Embryonic facial prominence (tissue), 1 donor: ENCODE measurements at regions not wholly inside any gene's neighbourhood (a gene's known extent, or its start where the extent isn't known, plus 50 kb on each side); places are given as distances from the start of the nearest gene placed in this dataset.
"Not testable (repeated sequence)": the region's sequence is repeated elsewhere in the genome, so short reads cannot be mapped to it uniquely, and the experiment has no call there.

ENCODE experiments used
- DNase-seq: peaks from one replicate; pipeline ENCODE4 v3.0.0-alpha.2; 2016; ENCODE audit errors: extremely low spot score

DNA sequence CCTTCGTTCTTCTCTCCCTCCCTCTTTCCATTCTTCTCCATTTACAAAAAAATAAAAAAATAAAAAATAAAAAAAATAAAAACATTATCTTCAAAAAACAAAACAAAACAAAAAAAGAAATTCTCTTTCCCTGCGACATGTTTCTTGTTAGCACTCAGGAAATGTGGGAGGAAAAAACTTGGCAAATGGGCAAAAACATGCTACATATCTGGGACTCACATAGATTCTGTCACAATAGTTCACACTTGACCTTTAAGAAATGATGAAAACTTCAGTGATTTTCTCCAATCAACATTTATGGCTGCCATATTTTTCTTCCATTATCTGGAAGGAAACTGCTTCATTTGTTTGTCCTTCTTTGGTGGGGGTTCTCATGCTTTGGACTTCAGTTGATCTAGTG is 109.3 kb downstream of the PRKAB2 start:
- no peak for DNase-seq

DNA sequence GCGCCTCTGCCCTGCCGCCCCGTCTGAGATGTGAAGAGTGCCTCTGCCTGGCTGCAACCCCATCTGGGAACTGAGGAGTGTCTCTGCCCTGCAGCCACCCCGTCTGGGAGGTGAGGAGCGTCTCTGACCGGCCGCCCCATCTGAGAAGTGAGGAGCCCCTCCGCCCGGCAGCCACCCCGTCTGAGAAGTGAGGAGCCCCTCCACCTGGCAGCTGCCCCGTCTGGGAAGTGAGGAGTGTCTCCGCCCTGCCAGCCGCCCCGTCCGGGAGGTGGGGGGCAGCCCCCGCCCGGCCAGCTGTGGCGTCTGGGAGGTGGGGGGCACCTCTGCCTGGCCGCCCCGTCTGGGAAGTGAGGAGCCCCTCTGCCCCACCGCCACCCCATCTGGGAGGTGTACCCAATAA is 110.4 kb downstream of the PRKAB2 start:
- DNase-seq = not testable (repeated sequence)

DNA sequence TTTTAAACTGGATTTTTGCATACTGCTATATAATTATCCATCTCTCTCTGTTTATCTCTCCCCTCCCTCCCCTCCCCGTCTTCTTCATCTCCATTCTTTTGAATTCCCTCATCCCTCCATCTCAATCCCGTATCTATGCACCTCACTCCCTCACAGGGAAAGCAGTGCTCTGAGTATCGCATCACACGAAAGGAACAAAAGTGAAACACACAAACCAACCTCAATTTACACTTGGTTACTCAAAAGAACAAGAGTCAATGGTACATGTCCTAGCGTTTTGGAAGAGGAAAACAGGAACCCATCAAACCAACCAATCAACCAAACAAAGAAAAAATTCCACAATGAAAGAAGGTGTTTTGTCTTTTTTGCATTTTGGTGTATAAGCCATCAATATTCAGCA is 115.1 kb downstream of the NBPF12 start:
- no peak for DNase-seq

DNA sequence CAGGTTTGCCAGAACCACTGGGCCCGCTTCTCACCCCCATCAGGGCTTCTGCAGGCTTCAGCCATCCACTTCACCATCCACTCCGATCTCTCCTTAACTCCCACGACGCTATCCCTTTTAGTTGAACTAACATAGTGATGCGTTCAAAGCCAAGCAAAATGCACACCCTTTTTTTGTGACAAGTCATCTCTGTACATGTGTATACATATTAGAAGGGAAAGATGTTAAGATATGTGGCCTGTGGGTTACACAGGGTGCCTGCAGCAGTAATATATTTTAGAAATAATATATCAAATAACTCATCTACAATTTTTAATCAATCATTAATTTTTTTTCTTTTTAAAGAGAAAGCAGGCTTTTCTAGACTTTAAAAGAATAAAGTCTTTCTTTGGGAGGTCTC is 114.6 kb downstream of the NBPF12 start:
- DNase-seq = no peak

DNA sequence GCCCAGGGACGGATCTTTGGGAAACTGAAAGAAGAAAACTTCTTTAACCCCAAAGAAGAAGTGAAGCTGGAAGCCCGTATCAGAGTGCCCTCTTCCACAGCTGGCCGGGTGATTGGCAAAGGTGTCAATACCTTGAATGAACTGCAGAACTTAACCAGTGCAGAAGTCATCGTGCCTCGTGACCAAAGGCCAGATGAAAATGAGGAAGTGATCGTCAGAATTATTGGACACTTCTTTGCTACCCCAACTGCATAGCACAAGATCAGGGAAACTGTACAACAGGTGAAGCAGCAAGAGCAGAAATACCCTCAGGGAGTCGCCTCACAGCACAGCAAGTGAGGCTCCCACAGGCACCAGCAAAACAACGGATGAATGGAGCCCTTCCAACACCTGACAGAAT is 114.0 kb downstream of the NBPF12 start:
- no peak for DNase-seq

DNA sequence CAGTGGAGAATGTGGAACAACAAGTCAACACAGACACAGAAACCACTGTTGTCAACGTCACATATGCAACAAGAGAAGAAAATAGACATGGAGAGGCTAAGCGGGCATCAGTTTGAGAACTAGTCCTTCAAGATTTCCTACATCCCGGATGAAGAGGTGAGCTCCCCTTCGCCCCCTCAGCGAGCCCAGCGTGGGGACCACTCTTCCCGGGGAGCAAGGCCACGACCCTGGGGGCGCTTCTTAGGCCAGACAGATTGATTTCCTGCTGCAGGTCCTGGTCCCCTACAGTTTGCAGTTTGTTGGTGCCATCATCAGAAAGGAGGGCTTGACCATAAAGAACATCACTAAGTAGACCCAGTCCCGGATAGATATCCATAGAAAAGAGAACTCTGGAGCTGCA is 113.0 kb downstream of the NBPF12 start:
- DNase-seq = no peak

DNA sequence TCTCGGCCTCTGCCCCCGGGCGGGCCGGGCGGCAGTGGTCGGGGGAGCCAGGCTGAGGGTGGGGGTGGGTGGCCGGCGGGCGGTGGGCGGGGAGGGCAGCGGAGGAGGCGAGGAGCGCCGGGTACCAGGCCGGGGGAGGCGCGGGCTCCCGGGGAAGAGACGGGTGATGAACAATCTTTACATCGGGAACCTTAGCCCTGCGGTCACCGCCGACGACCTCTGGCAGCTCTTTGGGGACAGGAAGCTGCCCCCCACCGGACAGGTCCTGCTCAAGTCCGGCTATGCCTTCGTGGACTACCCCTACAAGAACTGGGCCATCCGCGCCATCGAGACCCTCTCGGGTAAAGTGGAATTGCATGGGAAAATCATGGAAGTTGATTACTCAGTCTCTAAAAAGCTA is 112.5 kb downstream of the NBPF12 start:
- no peak for DNase-seq

DNA sequence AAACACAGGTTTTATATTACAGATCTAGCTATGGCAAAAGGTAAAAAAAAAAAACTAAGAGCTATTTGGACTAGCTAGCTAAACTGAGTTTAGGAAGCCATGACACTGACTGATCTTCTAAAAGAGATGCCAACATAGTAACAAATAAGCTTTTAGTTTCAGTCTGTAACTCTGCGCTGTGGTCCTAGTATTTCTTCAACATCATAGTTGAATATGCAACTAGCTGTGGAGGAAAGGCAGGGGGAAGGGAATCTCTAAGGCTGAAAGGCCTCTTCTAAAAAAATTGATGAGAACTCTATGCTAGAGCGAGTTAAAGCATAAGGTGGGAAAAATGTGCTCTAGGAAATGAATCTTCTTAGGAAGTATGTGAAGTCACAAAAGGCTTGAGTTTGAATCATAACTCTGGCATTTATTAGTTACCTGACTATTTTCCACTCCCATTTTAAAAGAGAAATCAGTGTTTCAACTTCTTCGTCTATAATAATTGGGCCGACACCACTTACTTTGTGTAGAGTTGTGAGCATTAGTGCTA is 108.8 kb downstream of the NBPF12 start:
- not testable (repeated sequence) for DNase-seq

DNA sequence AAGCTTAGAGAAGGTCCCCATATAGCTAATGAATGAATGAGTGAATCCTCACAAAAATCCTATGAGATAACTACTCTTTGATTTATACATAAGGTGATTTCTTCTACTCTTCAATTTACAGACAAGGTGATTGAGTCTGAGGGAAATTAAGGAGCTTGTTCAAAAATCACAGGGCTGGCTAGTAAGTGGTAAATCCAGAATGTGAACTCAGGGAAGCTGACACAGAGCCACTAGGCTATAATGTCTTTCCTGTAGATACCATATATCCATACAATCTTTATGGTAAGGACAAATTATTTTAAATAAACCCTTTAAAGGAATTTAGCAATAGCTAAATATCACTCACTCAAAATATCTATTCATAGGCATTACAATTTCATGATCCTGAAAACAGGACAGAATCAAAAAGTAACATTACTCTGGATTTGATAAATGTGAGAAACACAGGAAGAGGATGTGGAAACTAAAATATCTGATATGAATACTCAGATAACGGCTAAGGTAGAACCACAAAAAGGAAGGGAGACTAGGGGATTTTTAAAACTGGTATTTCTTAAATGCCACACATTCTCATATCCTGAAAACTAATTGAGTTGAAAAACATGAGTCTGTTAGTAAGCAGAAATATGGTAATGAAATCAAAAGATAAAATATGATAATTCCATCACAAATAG is 108.2 kb downstream of the NBPF12 start:
- DNase-seq = no peak
